Glutamatergic neuron (in vitro differentiated cells): ENCODE measurements at regions not wholly inside any gene's neighbourhood (a gene's known extent, or its start where the extent isn't known, plus 50 kb on each side); places are given as distances from the start of the nearest gene placed in this dataset.

Experiments
- DNase-seq: peaks from one replicate; pipeline ENCODE4 v3.0.0; 2022
- H3K27ac Mint-ChIP-seq: one replicate; pipeline ENCODE4 v1.8.0; 2020; ENCODE audit warnings: mild to moderate bottlenecking, mixed read lengths, inconsistent platforms; ENCODE audit not compliant: unreplicated experiment
- H3K27me3 Mint-ChIP-seq: one replicate; pipeline ENCODE4 v1.8.0; 2020; ENCODE audit warnings: mild to moderate bottlenecking, moderate library complexity, mixed read lengths, inconsistent platforms; ENCODE audit not compliant: unreplicated experiment
- H3K36me3 Mint-ChIP-seq: one replicate; pipeline ENCODE4 v1.8.0; 2020; ENCODE audit warnings: mild to moderate bottlenecking, mixed read lengths, inconsistent platforms; ENCODE audit not compliant: unreplicated experiment
- H3K4me1 Mint-ChIP-seq: one replicate; pipeline ENCODE4 v1.8.0; 2020; ENCODE audit warnings: mild to moderate bottlenecking, low read depth, mixed read lengths, inconsistent platforms; ENCODE audit not compliant: unreplicated experiment
- H3K4me3 Mint-ChIP-seq: one replicate; pipeline ENCODE4 v1.8.0; 2020; ENCODE audit warnings: mild to moderate bottlenecking, mixed read lengths, inconsistent platforms; ENCODE audit not compliant: unreplicated experiment
- H3K9me3 Mint-ChIP-seq: one replicate; pipeline ENCODE4 v1.8.0; 2020; ENCODE audit warnings: mild to moderate bottlenecking, moderate library complexity, mixed read lengths, inconsistent platforms; ENCODE audit not compliant: unreplicated experiment
- TF ChIP-seq, protein P1 (sequence below): fragments of 200-600 bp; sonication (generic); IDR thresholded peaks from one replicate; pipeline ENCODE4 v1.5.0; 2021; ENCODE audit not compliant: partially characterized antibody, unreplicated experiment

DNA sequence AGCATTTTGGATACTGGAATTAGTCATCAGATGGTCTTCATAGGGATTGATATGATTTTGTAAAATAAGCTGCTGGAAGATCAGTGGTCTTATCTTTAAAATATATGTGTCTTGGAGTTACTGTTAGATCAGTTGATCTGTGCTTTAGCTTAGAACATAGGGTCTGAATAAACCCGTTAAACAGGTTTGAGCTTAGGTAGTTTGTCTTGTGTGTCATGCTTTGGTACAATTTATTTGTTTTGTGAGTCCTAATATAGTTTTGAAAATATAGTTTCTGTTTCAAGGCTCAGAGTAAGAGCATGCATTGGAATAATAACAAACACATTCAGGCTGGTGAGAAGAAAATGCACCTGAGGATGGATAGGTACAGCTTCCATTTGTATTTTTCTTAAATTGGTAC, 505.0 kb downstream of the SLC16A7 start:
- Mint-ChIP-seq H3K4me3 (no peak overlapping the region), H3K36me3 (peaks cover 3% of the 10 kb centered on the region), H3K27ac (no peak overlapping the region), H3K4me1 (no peaks in the 10 kb centered on the region), H3K9me3 (peaks cover 2% of the 10 kb centered on the region), H3K27me3 (no peaks in the 10 kb centered on the region)
- DNase-seq: no peak
- TF ChIP-seq, protein P1, sequence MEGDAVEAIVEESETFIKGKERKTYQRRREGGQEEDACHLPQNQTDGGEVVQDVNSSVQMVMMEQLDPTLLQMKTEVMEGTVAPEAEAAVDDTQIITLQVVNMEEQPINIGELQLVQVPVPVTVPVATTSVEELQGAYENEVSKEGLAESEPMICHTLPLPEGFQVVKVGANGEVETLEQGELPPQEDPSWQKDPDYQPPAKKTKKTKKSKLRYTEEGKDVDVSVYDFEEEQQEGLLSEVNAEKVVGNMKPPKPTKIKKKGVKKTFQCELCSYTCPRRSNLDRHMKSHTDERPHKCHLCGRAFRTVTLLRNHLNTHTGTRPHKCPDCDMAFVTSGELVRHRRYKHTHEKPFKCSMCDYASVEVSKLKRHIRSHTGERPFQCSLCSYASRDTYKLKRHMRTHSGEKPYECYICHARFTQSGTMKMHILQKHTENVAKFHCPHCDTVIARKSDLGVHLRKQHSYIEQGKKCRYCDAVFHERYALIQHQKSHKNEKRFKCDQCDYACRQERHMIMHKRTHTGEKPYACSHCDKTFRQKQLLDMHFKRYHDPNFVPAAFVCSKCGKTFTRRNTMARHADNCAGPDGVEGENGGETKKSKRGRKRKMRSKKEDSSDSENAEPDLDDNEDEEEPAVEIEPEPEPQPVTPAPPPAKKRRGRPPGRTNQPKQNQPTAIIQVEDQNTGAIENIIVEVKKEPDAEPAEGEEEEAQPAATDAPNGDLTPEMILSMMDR: no peak

DNA sequence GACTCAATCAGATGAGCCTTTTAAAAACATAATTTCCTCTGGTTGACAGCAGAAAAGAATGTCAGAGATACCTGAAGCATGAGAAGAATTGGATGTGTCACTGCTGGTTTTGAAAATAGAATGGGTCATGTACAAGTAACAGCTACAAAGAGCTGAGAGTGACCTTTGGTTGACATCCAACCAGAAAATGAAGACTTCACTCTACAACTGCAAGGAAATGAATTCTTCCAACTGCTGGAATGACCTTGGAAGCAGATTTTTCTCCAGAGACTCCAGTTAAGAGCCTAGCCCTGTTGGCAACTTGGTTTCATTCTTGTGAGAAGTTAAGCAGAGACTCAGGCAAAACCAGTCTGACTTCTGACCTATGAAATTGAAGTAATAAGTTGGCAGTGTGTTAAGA, 505.9 kb downstream of the SLC16A7 start:
- H3K9me3 Mint-ChIP-seq: peaks cover 2% of the 10 kb centered on the region
- H3K4me3 Mint-ChIP-seq: no peak overlapping the region
- H3K4me1 Mint-ChIP-seq: no peaks in the 10 kb centered on the region
- H3K27me3 Mint-ChIP-seq: no peaks in the 10 kb centered on the region
- H3K36me3 Mint-ChIP-seq: peaks cover 3% of the 10 kb centered on the region
- no peak for DNase-seq
- no peak overlapping the region for H3K27ac Mint-ChIP-seq
- TF ChIP-seq, protein P1: no peak

DNA sequence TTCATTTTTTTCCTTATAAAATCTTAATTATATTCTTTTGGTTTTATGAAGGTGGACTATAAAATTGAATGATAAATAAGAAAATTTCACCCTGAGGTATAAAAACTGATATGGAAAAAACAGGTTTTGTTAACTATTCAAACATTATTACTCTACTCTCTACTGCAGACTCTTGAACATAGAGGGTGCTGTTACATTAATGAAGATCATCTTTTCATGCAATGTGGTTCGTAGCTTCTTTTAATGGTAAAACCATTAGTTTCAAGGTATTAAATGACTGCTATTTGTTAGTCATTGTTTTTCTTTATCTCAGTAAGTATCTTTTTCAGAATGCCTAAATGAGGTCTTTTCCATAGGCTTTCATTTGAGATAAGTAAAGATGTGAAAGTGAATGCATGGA, 510.4 kb downstream of the SLC16A7 start:
- TF ChIP-seq, protein P1: no peak
- Mint-ChIP-seq H3K9me3 (no peaks in the 10 kb centered on the region), H3K27me3 (no peaks in the 10 kb centered on the region), H3K36me3 (no peaks in the 10 kb centered on the region), H3K27ac (no peak overlapping the region), H3K4me3 (no peak overlapping the region), H3K4me1 (no peaks in the 10 kb centered on the region)
- no peak for DNase-seq

DNA sequence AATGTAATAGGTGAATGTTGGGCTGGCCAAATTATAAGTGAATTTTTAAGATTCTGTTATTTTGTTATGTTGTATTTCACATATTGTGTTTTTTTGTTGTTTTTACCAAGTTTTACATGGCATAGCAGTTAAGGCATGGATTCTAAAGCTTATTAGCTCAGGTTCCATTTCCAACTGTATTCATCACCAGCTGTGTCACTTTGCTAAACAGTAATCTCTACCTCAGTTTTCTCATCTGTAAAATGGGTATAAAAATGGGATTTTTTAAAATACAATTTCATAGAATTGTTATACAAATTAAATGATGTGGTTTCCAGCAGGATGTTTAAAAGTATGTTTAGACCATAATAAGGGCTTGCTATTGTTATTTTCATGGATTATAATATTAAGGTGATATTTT, 512.2 kb downstream of the SLC16A7 start:
- DNase-seq: no peak
- no peaks in the 10 kb centered on the region for H3K27me3 Mint-ChIP-seq
- H3K36me3 Mint-ChIP-seq: no peaks in the 10 kb centered on the region
- TF ChIP-seq, protein P1: no peak
- no peaks in the 10 kb centered on the region for H3K4me1 Mint-ChIP-seq
- no peaks in the 10 kb centered on the region for H3K9me3 Mint-ChIP-seq
- no peak overlapping the region for H3K4me3 Mint-ChIP-seq
- no peak overlapping the region for H3K27ac Mint-ChIP-seq

DNA sequence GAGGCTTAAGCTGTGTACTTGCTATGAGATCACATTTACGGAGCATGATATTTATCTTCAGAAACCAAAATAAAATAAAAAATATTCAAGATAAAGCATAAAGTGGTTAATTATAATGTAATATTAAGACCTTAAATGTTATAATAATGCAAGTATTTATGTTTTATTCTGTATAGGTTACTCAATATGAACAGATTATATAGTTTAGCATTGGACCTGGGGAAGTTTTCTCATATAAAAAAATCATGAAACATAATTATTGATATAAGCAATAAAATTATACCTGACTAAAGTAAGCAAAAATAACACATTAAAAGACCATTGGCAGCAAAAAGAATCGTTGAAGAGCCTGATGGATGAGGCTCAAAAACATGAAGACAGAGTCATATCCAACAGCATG, 516.2 kb downstream of the SLC16A7 start:
- Mint-ChIP-seq H3K9me3 (no peaks in the 10 kb centered on the region), H3K36me3 (no peaks in the 10 kb centered on the region), H3K4me1 (no peaks in the 10 kb centered on the region), H3K27ac (no peak overlapping the region), H3K4me3 (no peak overlapping the region), H3K27me3 (no peaks in the 10 kb centered on the region)
- TF ChIP-seq, protein P1: no peak
- no peak for DNase-seq
